ENCODE measurements at regions not wholly inside any gene's neighbourhood (a gene's known extent, or its start where the extent isn't known, plus 50 kb on each side); places are given as distances from the start of the nearest gene placed in this dataset.

GRCh38 chr1:219467524-219467923, 145.4 kb downstream of the ZC3H11B start:
- intact Hi-C loops (cut with DNase I): no loop called here
- H3K36me3 ChIP-seq: no peaks in the 10 kb centered on the region
- H3K27me3 ChIP-seq: no peaks in the 10 kb centered on the region
- DNase-seq: no peak
- 79 to 83% methylated on average over 2 of the region's 2 CpGs for whole genome bisulfite sequencing, 2 donors
- no peak overlapping the region for H3K27ac ChIP-seq
- TF ChIP-seq POLR2A (IDR thresholded peaks at IDR 0.05) (no peak), CTCF (IDR thresholded peaks at IDR 0.05) (no peak), POLR2AphosphoS5 (IDR thresholded peaks at IDR 0.05) (no peak), EP300 (IDR thresholded peaks at IDR 0.05) (no peak)
- no peaks in the 10 kb centered on the region for H3K4me1 ChIP-seq
- no peaks in the 10 kb centered on the region for H3K9me3 ChIP-seq
- H3K4me3 ChIP-seq: no peak overlapping the region

GRCh38 chr1:219466766-219467165, 146.1 kb downstream of the ZC3H11B start:
- intact Hi-C loops (cut with DNase I): no loop called here
- no peak overlapping the region for H3K4me3 ChIP-seq
- H3K9me3 ChIP-seq: no peaks in the 10 kb centered on the region
- TF ChIP-seq POLR2AphosphoS5 (IDR thresholded peaks at IDR 0.05) (no peak), POLR2A (IDR thresholded peaks at IDR 0.05) (no peak), CTCF (IDR thresholded peaks at IDR 0.05) (no peak), EP300 (IDR thresholded peaks at IDR 0.05) (no peak)
- no peak for DNase-seq
- no peaks in the 10 kb centered on the region for H3K36me3 ChIP-seq
- no peaks in the 10 kb centered on the region for H3K4me1 ChIP-seq
- no peak overlapping the region for H3K27ac ChIP-seq
- H3K27me3 ChIP-seq: no peaks in the 10 kb centered on the region

- intact Hi-C loops (cut with DNase I): no loop called here
- TF ChIP-seq POLR2A (IDR thresholded peaks at IDR 0.05): no peak
- TF ChIP-seq CTCF (IDR thresholded peaks at IDR 0.05): no peak
- TF ChIP-seq POLR2AphosphoS5 (IDR thresholded peaks at IDR 0.05): no peak
- no peak for TF ChIP-seq EP300 (IDR thresholded peaks at IDR 0.05)
- no peaks in the 10 kb centered on the region for H3K4me1 ChIP-seq
- no peak overlapping the region for H3K4me3 ChIP-seq
- no peak for DNase-seq
- no peaks in the 10 kb centered on the region for H3K27me3 ChIP-seq
- H3K9me3 ChIP-seq: no peaks in the 10 kb centered on the region
- no peaks in the 10 kb centered on the region for H3K36me3 ChIP-seq
- 83 to 88% methylated on average over 7 of the region's 7 CpGs for WGBS, 2 donors
- no peak overlapping the region for H3K27ac ChIP-seq
Observed at GRCh38 chr1:219465212-219466093, 147.5 kb downstream of the ZC3H11B start.

- Histone ChIP-seq H3K4me1 (no peaks in the 10 kb centered on the region), H3K9me3 (no peaks in the 10 kb centered on the region), H3K27ac (no peak overlapping the region), H3K27me3 (no peaks in the 10 kb centered on the region), H3K36me3 (no peaks in the 10 kb centered on the region), H3K4me3 (no peak overlapping the region)
- intact Hi-C loops (cut with DNase I): no loop called here
- no peak for DNase-seq
- WGBS, 2 donors: 74% methylated on average over 4 of the region's 4 CpGs
- TF ChIP-seq POLR2AphosphoS5 (IDR thresholded peaks at IDR 0.05) (no peak), POLR2A (IDR thresholded peaks at IDR 0.05) (no peak), EP300 (IDR thresholded peaks at IDR 0.05) (no peak), CTCF (IDR thresholded peaks at IDR 0.05) (no peak)
Observed at GRCh38 chr1:219463636-219464035, 149.3 kb downstream of the ZC3H11B start.

All from sigmoid colon (tissue), 6 donors.